HepG2 (cell line): ENCODE measurements at regions not wholly inside any gene's neighbourhood (a gene's known extent, or its start where the extent isn't known, plus 50 kb on each side); places are given as distances from the start of the nearest gene placed in this dataset.
A peak's percentile ranks its signal among the peaks of the same experiment; 100 is the strongest.

ENCODE experiments used
- KLF15 ChIP-seq: sonication (generic); formaldehyde crosslinking; IDR thresholded peaks from 2 replicates; pipeline ENCODE4 v1.8.1; 2023; ENCODE audit warnings: borderline replicate concordance, mild to moderate bottlenecking, inconsistent platforms, missing genetic modification reagents, mixed read lengths
- MEIS1 ChIP-seq: sonication (generic); formaldehyde crosslinking; IDR thresholded peaks from 2 replicates; pipeline ENCODE4 v1.9.0; 2021; ENCODE audit warnings: mild to moderate bottlenecking, missing genetic modification reagents, moderate library complexity, borderline replicate concordance
- MXD4 ChIP-seq: IDR thresholded peaks from 2 replicates; pipeline ENCODE4 v1.6.1; 2016; ENCODE audit warnings: mild to moderate bottlenecking, missing biosample characterization, missing genetic modification reagents
- MYNN ChIP-seq: sonication (generic); formaldehyde crosslinking; IDR thresholded peaks from 2 replicates; pipeline ENCODE4 v1.4.0; 2020; ENCODE audit warnings: mild to moderate bottlenecking, low read depth, missing genetic modification reagents
- REXO4 ChIP-seq: sonication (generic); formaldehyde crosslinking; IDR thresholded peaks from 2 replicates; pipeline ENCODE4 v1.8.0; 2022; ENCODE audit warnings: missing genetic modification reagents, mild to moderate bottlenecking, borderline replicate concordance
- YY1 ChIP-seq: IDR thresholded peaks from 2 replicates; pipeline ENCODE4 v1.6.1; 2011; ENCODE audit warnings: low read length, low read depth, moderate library complexity, mild to moderate bottlenecking; ENCODE audit not compliant: insufficient read depth, insufficient replicate concordance
- ZBTB20 ChIP-seq: sonication (generic); formaldehyde crosslinking; IDR thresholded peaks from 2 replicates; pipeline ENCODE4 v1.8.1; 2023; ENCODE audit warnings: missing genetic modification reagents, low read depth, mild to moderate bottlenecking, borderline replicate concordance
- ZFP36L1 ChIP-seq: sonication (generic); formaldehyde crosslinking; IDR thresholded peaks from 2 replicates; pipeline ENCODE4 v1.8.0; 2022; ENCODE audit warnings: mild to moderate bottlenecking, missing genetic modification reagents, moderate library complexity
- ZNF10 ChIP-seq: sonication (generic); formaldehyde crosslinking; IDR thresholded peaks from 2 replicates; pipeline ENCODE4 v1.4.0; 2020; ENCODE audit warnings: mild to moderate bottlenecking, low read depth, missing genetic modification reagents, borderline replicate concordance
- ZNF274 ChIP-seq: sonication (generic); formaldehyde crosslinking; IDR thresholded peaks from 2 replicates; pipeline ENCODE4 v1.5.1; 2020; ENCODE audit warnings: mild to moderate bottlenecking, missing genetic modification reagents
- ZNF33B ChIP-seq: sonication (generic); formaldehyde crosslinking; IDR thresholded peaks from 2 replicates; pipeline ENCODE4 v1.5.1; 2020; ENCODE audit warnings: mild to moderate bottlenecking, missing genetic modification reagents
- ZNF746 ChIP-seq: sonication (generic); formaldehyde crosslinking; IDR thresholded peaks from 2 replicates; pipeline ENCODE4 v1.8.0; 2022; ENCODE audit warnings: mild to moderate bottlenecking, missing genetic modification reagents
- ZNF747 ChIP-seq: sonication (generic); formaldehyde crosslinking; IDR thresholded peaks from 2 replicates; pipeline ENCODE4 v1.8.1; 2023; ENCODE audit warnings: missing genetic modification reagents, mild to moderate bottlenecking, borderline replicate concordance
- ZNF777 ChIP-seq: sonication (generic); formaldehyde crosslinking; IDR thresholded peaks from 2 replicates; pipeline ENCODE4 v1.4.0; 2020; ENCODE audit warnings: missing genetic modification reagents
- ZSCAN22 ChIP-seq: sonication (generic); formaldehyde crosslinking; IDR thresholded peaks from 2 replicates; pipeline ENCODE4 v1.4.0; 2020; ENCODE audit warnings: mild to moderate bottlenecking, missing genetic modification reagents
- TF ChIP-seq, protein P1 (sequence below): IDR thresholded peaks from 2 replicates; pipeline ENCODE4 v1.6.1; 2012; ENCODE audit warnings: inconsistent platforms
- TF ChIP-seq, protein P2 (sequence below): sonication (generic); formaldehyde crosslinking; IDR thresholded peaks from 2 replicates; pipeline ENCODE4 v1.4.0; 2020; ENCODE audit warnings: missing genetic modification reagents
- TF ChIP-seq, protein P3 (sequence below): IDR thresholded peaks from 2 replicates; pipeline ENCODE4 v1.6.1; 2012; ENCODE audit warnings: low read length, improper control_type of control experiment
- TF ChIP-seq, protein P4 (sequence below): IDR thresholded peaks from 2 replicates; pipeline ENCODE4 v1.6.1; 2018; ENCODE audit warnings: missing genetic modification reagents, mild to moderate bottlenecking, missing compliant biosample characterization

DNA sequence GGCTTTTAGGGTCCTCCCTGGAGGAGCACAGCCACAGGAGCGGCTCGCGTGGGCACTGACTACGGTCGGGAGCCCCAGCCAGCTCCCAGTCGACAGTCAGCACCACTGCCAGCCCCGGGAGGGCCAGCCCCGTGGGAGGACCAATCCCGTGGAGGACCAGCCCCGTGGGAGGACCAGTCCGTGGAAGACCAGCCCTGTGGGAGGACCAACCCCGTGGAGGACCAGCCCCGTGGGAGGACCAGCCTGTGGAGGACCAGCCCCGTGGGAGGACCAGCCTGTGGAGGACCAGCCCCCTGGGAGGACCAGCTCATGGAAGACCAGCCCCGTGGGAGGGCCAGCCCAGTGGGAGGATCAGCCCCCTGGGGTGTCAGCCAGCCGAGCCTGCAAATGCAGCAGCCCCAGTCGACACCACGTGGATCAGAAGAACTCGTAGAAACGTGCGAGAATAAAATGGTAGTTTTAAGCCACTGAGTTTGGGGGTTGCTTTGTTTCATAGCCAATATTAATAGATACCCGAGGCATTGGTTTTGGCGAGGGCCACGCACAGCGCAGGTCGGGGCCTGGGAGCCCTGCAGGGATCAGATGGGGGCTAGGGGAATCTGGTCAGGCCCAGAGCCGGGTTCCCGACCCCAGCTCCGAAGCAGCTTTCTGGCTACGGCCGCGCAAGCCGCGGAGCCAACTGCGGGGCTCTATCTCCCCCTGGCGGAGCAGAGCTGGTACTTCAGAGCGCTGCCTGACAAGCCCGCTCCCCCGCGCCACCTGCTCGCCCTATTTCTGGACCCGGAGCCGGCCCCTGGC, 73.0 kb downstream of the TEX51 start (continued):
- TF ChIP-seq ZNF274 (CRISPR knock-in tag) = peak; percentile 4; the same call in 1 of the 2 replicates
- no peak for TF ChIP-seq ZNF777 (CRISPR knock-in tag)
- TF ChIP-seq REXO4 (CRISPR knock-in tag) = no peak
- TF ChIP-seq ZNF33B (CRISPR knock-in tag) = peak; percentile 47; the same call in 1 of the 2 replicates
- TF ChIP-seq, protein P1, sequence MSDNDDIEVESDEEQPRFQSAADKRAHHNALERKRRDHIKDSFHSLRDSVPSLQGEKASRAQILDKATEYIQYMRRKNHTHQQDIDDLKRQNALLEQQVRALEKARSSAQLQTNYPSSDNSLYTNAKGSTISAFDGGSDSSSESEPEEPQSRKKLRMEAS = peak; percentile 76; the same call in 1 of the 2 replicates
- 0 out of 2 replicates have a peak, but pooled peaks have one; percentile 60 for TF ChIP-seq KLF15 (CRISPR knock-in tag)
- no peak for TF ChIP-seq ZSCAN22 (CRISPR knock-in tag)
- TF ChIP-seq YY1 = peak; percentile 69
- TF ChIP-seq MXD4 = no peak
- TF ChIP-seq ZFP36L1 (CRISPR knock-in tag) = 0 out of 2 replicates have a peak, but pooled peaks have one; percentile 36
- 0 out of 2 replicates have a peak, but pooled peaks have one; percentile 27 for TF ChIP-seq ZNF746 (CRISPR knock-in tag)
- TF ChIP-seq MYNN (CRISPR knock-in tag) = 0 out of 2 replicates have a peak, but pooled peaks have one; percentile 63
- TF ChIP-seq ZNF10 (CRISPR knock-in tag) = no peak
- TF ChIP-seq, protein P2, sequence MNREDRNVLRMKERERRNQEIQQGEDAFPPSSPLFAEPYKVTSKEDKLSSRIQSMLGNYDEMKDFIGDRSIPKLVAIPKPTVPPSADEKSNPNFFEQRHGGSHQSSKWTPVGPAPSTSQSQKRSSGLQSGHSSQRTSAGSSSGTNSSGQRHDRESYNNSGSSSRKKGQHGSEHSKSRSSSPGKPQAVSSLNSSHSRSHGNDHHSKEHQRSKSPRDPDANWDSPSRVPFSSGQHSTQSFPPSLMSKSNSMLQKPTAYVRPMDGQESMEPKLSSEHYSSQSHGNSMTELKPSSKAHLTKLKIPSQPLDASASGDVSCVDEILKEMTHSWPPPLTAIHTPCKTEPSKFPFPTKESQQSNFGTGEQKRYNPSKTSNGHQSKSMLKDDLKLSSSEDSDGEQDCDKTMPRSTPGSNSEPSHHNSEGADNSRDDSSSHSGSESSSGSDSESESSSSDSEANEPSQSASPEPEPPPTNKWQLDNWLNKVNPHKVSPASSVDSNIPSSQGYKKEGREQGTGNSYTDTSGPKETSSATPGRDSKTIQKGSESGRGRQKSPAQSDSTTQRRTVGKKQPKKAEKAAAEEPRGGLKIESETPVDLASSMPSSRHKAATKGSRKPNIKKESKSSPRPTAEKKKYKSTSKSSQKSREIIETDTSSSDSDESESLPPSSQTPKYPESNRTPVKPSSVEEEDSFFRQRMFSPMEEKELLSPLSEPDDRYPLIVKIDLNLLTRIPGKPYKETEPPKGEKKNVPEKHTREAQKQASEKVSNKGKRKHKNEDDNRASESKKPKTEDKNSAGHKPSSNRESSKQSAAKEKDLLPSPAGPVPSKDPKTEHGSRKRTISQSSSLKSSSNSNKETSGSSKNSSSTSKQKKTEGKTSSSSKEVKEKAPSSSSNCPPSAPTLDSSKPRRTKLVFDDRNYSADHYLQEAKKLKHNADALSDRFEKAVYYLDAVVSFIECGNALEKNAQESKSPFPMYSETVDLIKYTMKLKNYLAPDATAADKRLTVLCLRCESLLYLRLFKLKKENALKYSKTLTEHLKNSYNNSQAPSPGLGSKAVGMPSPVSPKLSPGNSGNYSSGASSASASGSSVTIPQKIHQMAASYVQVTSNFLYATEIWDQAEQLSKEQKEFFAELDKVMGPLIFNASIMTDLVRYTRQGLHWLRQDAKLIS (CRISPR knock-in tag) = no peak
- TF ChIP-seq MEIS1 = peak; percentile 76; the same call in 1 of the 2 replicates
- TF ChIP-seq ZBTB20 (CRISPR knock-in tag) = 0 out of 2 replicates have a peak, but pooled peaks have one; percentile 69
- TF ChIP-seq, protein P3, sequence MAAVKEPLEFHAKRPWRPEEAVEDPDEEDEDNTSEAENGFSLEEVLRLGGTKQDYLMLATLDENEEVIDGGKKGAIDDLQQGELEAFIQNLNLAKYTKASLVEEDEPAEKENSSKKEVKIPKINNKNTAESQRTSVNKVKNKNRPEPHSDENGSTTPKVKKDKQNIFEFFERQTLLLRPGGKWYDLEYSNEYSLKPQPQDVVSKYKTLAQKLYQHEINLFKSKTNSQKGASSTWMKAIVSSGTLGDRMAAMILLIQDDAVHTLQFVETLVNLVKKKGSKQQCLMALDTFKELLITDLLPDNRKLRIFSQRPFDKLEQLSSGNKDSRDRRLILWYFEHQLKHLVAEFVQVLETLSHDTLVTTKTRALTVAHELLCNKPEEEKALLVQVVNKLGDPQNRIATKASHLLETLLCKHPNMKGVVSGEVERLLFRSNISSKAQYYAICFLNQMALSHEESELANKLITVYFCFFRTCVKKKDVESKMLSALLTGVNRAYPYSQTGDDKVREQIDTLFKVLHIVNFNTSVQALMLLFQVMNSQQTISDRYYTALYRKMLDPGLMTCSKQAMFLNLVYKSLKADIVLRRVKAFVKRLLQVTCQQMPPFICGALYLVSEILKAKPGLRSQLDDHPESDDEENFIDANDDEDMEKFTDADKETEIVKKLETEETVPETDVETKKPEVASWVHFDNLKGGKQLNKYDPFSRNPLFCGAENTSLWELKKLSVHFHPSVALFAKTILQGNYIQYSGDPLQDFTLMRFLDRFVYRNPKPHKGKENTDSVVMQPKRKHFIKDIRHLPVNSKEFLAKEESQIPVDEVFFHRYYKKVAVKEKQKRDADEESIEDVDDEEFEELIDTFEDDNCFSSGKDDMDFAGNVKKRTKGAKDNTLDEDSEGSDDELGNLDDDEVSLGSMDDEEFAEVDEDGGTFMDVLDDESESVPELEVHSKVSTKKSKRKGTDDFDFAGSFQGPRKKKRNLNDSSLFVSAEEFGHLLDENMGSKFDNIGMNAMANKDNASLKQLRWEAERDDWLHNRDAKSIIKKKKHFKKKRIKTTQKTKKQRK = no peak
- peak; percentile 87; the same call in 1 of the 2 replicates for TF ChIP-seq ZNF747 (CRISPR knock-in tag)
- TF ChIP-seq, protein P4, sequence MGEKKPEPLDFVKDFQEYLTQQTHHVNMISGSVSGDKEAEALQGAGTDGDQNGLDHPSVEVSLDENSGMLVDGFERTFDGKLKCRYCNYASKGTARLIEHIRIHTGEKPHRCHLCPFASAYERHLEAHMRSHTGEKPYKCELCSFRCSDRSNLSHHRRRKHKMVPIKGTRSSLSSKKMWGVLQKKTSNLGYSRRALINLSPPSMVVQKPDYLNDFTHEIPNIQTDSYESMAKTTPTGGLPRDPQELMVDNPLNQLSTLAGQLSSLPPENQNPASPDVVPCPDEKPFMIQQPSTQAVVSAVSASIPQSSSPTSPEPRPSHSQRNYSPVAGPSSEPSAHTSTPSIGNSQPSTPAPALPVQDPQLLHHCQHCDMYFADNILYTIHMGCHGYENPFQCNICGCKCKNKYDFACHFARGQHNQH (CRISPR knock-in tag) = 0 out of 2 replicates have a peak, but pooled peaks have one; percentile 54
